A549 (cell line): ENCODE measurements at regions not wholly inside any gene's neighbourhood (a gene's known extent, or its start where the extent isn't known, plus 50 kb on each side); places are given as distances from the start of the nearest gene placed in this dataset.

ENCODE experiments used
- CEBPB ChIP-seq, 2 experiments: fragments of >200 bp in 1 of 2; sonication (Bioruptor Twin) in 1 of 2; formaldehyde crosslinking in 1 of 2; IDR thresholded peaks; 2 replicates each; pipeline ENCODE4 v1.6.1; 2012 to 2016
- EP300 ChIP-seq, 2 experiments: fragments of >200 bp; sonication (Bioruptor Twin); formaldehyde crosslinking; IDR thresholded peaks; 2 replicates in 1 of 2; 3 replicates in 1 of 2; pipeline ENCODE4 v1.6.1; 2016 to 2017
- FOSL2 ChIP-seq, 2 experiments: fragments of 450-650 bp in 1 of 2; fragments of >200 bp in 1 of 2; sonication (Bioruptor Twin) in 1 of 2; formaldehyde crosslinking; IDR thresholded peaks; 2 replicates each; pipeline versions ENCODE4 v1.5.0 to v1.6.1; 2016 to 2020; ENCODE audit warnings: mild to moderate bottlenecking in 1 of 2, moderate library complexity in 1 of 2
- GATA3 ChIP-seq: IDR thresholded peaks from 2 replicates; pipeline ENCODE4 v1.6.1; 2012; ENCODE audit warnings: borderline replicate concordance
- JUNB ChIP-seq: fragments of >200 bp; sonication (Bioruptor Twin); formaldehyde crosslinking; IDR thresholded peaks from 2 replicates; pipeline ENCODE4 v1.6.1; 2016
- MAFK ChIP-seq: fragments of 450-650 bp; IDR thresholded peaks from 2 replicates; pipeline ENCODE4 v1.6.1; 2014; ENCODE audit not compliant: partially characterized antibody
- PHF8 ChIP-seq: fragments of 200-600 bp; sonication (generic); IDR thresholded peaks from 2 replicates; pipeline ENCODE4 v1.6.1; 2016; ENCODE audit warnings: low read depth, mild to moderate bottlenecking, antibody characterized with exemption, moderate library complexity, borderline replicate concordance
- POLR2A ChIP-seq: IDR thresholded peaks from 2 replicates; pipeline ENCODE4 v1.6.1; 2012; ENCODE audit warnings: mild to moderate bottlenecking, low read length
- POLR2AphosphoS2 ChIP-seq: conservative IDR thresholded peaks from 2 replicates; pipeline ENCODE4 v1.6.1; 2012; ENCODE audit warnings: low read length, improper control_type of control experiment, inconsistent platforms
- TF ChIP-seq, protein P1 (sequence below): fragments of 200-600 bp; sonication (generic); IDR thresholded peaks from 2 replicates; pipeline ENCODE4 v1.6.1; 2016; ENCODE audit warnings: antibody characterized with exemption, mild to moderate bottlenecking, moderate library complexity
- TF ChIP-seq, protein P2 (sequence below): fragments of >200 bp; sonication (Bioruptor Twin); formaldehyde crosslinking; IDR thresholded peaks from 3 replicates; pipeline ENCODE4 v1.5.1; 2016
- TF ChIP-seq, protein P3 (sequence below): fragments of 150-350 bp; IDR thresholded peaks from 2 replicates; pipeline ENCODE4 v1.6.1; 2014; ENCODE audit warnings: low read depth, mild to moderate bottlenecking, low read length

DNA sequence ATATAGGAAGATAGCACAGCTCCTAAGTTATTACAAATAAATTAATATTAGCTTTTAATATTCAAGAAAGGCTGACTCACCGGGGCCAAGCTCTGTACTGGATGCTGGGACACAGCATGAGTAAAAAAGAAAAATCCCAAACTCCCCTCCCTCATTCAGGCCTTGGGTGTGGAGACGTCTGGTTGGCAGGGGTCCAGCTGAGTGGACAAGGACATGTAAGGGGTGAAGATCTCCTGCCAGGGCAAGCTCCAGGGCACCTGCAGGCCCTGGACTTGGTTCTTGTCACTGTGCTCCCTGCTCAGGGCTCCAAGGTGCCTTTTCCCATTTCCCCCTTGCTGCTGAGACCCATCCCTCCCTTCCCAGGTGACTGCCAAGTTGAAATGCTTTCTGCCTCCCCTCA is 388.5 kb downstream of the ENC1 start:
- TF ChIP-seq POLR2AphosphoS2 (no peak), CEBPB (IDR thresholded peaks at IDR 0.05) (no peak), FOSL2 (IDR thresholded peaks at IDR 0.05) (no peak), FOSL2 (CRISPR knock-in tag; IDR thresholded peaks at IDR 0.05) (no peak), EP300 (IDR thresholded peaks at IDR 0.05) (no peak), JUNB (no peak), POLR2A (no peak), MAFK (no peak), PHF8 (no peak), GATA3 (no peak)
- TF ChIP-seq, protein P1, sequence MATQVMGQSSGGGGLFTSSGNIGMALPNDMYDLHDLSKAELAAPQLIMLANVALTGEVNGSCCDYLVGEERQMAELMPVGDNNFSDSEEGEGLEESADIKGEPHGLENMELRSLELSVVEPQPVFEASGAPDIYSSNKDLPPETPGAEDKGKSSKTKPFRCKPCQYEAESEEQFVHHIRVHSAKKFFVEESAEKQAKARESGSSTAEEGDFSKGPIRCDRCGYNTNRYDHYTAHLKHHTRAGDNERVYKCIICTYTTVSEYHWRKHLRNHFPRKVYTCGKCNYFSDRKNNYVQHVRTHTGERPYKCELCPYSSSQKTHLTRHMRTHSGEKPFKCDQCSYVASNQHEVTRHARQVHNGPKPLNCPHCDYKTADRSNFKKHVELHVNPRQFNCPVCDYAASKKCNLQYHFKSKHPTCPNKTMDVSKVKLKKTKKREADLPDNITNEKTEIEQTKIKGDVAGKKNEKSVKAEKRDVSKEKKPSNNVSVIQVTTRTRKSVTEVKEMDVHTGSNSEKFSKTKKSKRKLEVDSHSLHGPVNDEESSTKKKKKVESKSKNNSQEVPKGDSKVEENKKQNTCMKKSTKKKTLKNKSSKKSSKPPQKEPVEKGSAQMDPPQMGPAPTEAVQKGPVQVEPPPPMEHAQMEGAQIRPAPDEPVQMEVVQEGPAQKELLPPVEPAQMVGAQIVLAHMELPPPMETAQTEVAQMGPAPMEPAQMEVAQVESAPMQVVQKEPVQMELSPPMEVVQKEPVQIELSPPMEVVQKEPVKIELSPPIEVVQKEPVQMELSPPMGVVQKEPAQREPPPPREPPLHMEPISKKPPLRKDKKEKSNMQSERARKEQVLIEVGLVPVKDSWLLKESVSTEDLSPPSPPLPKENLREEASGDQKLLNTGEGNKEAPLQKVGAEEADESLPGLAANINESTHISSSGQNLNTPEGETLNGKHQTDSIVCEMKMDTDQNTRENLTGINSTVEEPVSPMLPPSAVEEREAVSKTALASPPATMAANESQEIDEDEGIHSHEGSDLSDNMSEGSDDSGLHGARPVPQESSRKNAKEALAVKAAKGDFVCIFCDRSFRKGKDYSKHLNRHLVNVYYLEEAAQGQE = no peak
- TF ChIP-seq, protein P2, sequence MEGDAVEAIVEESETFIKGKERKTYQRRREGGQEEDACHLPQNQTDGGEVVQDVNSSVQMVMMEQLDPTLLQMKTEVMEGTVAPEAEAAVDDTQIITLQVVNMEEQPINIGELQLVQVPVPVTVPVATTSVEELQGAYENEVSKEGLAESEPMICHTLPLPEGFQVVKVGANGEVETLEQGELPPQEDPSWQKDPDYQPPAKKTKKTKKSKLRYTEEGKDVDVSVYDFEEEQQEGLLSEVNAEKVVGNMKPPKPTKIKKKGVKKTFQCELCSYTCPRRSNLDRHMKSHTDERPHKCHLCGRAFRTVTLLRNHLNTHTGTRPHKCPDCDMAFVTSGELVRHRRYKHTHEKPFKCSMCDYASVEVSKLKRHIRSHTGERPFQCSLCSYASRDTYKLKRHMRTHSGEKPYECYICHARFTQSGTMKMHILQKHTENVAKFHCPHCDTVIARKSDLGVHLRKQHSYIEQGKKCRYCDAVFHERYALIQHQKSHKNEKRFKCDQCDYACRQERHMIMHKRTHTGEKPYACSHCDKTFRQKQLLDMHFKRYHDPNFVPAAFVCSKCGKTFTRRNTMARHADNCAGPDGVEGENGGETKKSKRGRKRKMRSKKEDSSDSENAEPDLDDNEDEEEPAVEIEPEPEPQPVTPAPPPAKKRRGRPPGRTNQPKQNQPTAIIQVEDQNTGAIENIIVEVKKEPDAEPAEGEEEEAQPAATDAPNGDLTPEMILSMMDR = no peak
- TF ChIP-seq, protein P3, sequence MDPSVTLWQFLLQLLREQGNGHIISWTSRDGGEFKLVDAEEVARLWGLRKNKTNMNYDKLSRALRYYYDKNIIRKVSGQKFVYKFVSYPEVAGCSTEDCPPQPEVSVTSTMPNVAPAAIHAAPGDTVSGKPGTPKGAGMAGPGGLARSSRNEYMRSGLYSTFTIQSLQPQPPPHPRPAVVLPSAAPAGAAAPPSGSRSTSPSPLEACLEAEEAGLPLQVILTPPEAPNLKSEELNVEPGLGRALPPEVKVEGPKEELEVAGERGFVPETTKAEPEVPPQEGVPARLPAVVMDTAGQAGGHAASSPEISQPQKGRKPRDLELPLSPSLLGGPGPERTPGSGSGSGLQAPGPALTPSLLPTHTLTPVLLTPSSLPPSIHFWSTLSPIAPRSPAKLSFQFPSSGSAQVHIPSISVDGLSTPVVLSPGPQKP = no peak
